ENCODE measurements at regions not wholly inside any gene's neighbourhood (a gene's known extent, or its start where the extent isn't known, plus 50 kb on each side); places are given as distances from the start of the nearest gene placed in this dataset.
"Not testable (repeated sequence)": the region's sequence is repeated elsewhere in the genome, so short reads cannot be mapped to it uniquely, and the experiment has no call there.

DNA sequence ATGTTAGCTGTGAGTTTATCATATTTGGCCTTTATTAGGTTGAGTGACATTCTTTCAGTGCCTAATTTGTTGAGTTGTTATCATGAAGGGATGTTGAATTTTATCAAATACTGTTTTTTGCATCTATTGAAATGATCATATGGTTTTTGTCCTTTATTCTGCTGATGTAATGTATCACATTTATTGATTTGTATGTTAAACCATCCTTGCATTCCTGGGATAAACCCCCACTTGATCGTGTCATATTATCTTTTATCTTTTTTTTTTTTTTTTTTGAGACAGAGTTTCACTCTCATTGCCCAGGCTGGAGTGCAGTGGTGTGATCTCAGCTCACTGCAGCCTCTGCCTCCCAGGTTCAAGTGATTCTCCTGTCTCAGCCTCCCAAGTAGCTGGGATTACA, 51.9 kb upstream of the MFGE8 start:
- H3K9me3 ChIP-seq; H3K4me1 ChIP-seq; H3K4me3 ChIP-seq (replicated peaks in 1 of 3); H3K36me3 ChIP-seq; intact Hi-C loops (cut with DNase I); H3K27ac ChIP-seq; DNase-seq; H3K27me3 ChIP-seq: not testable (repeated sequence)
- 88 to 94% methylated on average over 1 of the region's 1 CpG for WGBS, 2 donors

GRCh38 chr15:88970232-88970631, 57.1 kb upstream of the MFGE8 start:
- Histone ChIP-seq H3K27me3 (no peaks in the 10 kb centered on the region), H3K27ac (no peak overlapping the region), H3K9me3 (no peaks in the 10 kb centered on the region), H3K4me1 (no peaks in the 10 kb centered on the region), H3K4me3 (replicated peaks in 1 of 3) (no peak overlapping the region), H3K36me3 (no peaks in the 10 kb centered on the region)
- WGBS, 2 donors = 2 to 47% methylated on average over 1 of the region's 1 CpG
- intact Hi-C loops (cut with DNase I) = no loop called here
- no peak for DNase-seq
- no peak for TF ChIP-seq CTCF (IDR thresholded peaks at IDR 0.05)
- TF ChIP-seq POLR2A (IDR thresholded peaks at IDR 0.05) = no peak

GRCh38 chr15:88974392-88974791, 61.2 kb upstream of the MFGE8 start:
- Histone ChIP-seq H3K36me3 (no peaks in the 10 kb centered on the region), H3K27me3 (no peaks in the 10 kb centered on the region), H3K4me3 (replicated peaks in 1 of 3) (no peak overlapping the region), H3K27ac (no peak overlapping the region), H3K9me3 (no peaks in the 10 kb centered on the region), H3K4me1 (no peaks in the 10 kb centered on the region)
- TF ChIP-seq CTCF (IDR thresholded peaks at IDR 0.05) (no peak), POLR2A (IDR thresholded peaks at IDR 0.05) (no peak)
- no peak for DNase-seq
- intact Hi-C loops (cut with DNase I) = no loop called here
- WGBS, 2 donors = 85% methylated on average over 4 of the region's 4 CpGs

DNA sequence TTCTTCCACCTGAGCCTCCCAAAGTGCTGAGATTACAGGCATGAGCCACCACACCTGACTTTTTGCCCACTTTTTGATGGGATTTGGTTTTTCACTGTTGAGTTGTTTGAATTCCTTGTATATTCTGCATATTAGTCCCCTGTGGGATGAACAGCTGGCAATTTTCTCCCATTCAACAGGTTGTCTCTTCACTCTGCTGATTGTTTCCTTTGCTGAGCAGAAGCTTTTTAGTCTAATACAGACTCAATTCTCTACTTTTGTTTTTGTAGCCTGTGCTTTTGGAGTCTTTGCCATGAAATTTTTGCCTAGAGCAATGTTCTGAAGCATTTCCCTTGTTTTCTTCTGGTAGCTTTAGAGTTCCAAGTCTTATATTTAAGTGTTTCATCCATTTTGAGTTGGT, 62.7 kb upstream of the MFGE8 start:
- no peaks in the 10 kb centered on the region for H3K36me3 ChIP-seq
- no peaks in the 10 kb centered on the region for H3K4me1 ChIP-seq
- no peaks in the 10 kb centered on the region for H3K9me3 ChIP-seq
- no peaks in the 10 kb centered on the region for H3K27me3 ChIP-seq
- no peak for TF ChIP-seq CTCF (IDR thresholded peaks at IDR 0.05)
- no peak for TF ChIP-seq POLR2A (IDR thresholded peaks at IDR 0.05)
- no peak overlapping the region for H3K4me3 ChIP-seq (replicated peaks in 1 of 3)
- no peak overlapping the region for H3K27ac ChIP-seq
- no peak for DNase-seq
- intact Hi-C loops (cut with DNase I) = no loop called here

DNA sequence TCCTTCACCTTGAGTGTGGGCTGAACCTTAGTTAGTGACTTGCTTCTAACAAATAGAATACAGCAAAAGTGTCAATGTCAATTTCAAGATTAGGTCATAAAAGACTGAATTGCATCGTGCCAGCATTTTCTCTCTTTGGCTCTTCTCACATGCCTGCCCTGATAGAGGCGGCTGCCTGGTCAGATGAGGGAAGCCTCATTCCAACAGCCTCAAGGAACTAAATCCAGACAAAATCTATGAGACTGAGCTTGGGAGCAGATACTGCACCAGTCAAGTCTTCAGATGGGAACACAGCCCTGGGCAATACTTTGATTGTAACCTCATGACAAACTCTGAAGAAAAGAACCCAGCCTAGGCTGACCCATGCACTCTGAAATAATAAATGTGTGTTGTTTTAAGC, 63.5 kb upstream of the MFGE8 start:
- H3K4me1 ChIP-seq = no peaks in the 10 kb centered on the region
- no peak for TF ChIP-seq CTCF (IDR thresholded peaks at IDR 0.05)
- no peak for TF ChIP-seq POLR2A (IDR thresholded peaks at IDR 0.05)
- intact Hi-C loops (cut with DNase I) = no loop called here
- H3K27me3 ChIP-seq = no peaks in the 10 kb centered on the region
- H3K4me3 ChIP-seq (replicated peaks in 1 of 3) = no peak overlapping the region
- 94 to 97% methylated on average over 2 of the region's 2 CpGs for WGBS, 2 donors
- H3K9me3 ChIP-seq = no peaks in the 10 kb centered on the region
- no peak for DNase-seq
- no peaks in the 10 kb centered on the region for H3K36me3 ChIP-seq
- H3K27ac ChIP-seq = no peak overlapping the region

DNA sequence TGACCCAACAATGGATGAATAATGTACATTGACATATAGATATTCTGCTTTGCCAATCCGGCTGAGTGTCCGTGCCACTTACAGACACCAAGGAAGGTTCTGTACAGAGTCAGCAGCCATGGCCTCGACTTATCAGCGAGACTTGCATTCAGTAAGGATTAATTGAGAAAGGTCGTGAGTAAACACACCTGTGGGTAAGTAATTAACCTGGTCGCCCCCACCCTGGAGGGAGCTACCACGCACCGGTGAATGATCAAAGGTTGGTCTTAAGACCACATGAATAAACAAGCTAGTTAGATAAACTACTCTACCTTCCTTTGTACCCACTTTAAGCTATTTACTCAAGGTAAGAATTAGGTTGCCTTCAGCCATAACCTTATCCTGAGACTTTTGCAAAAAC, 66.5 kb upstream of the MFGE8 start:
- Histone ChIP-seq H3K27ac (no peak overlapping the region), H3K4me1 (peaks cover 0 to 5% of the 10 kb centered on the region in 2 donors), H3K9me3 (no peaks in the 10 kb centered on the region), H3K27me3 (no peaks in the 10 kb centered on the region), H3K36me3 (no peaks in the 10 kb centered on the region), H3K4me3 (replicated peaks in 1 of 3) (no peak overlapping the region)
- no peak for DNase-seq
- 57 to 66% methylated on average over 8 of the region's 8 CpGs for WGBS, 2 donors
- intact Hi-C loops (cut with DNase I) = no loop called here
- TF ChIP-seq CTCF (IDR thresholded peaks at IDR 0.05) (no peak), POLR2A (IDR thresholded peaks at IDR 0.05) (no peak)

Data from thyroid gland (tissue), 4 donors.